ENCODE measurements at regions not wholly inside any gene's neighbourhood (a gene's known extent, or its start where the extent isn't known, plus 50 kb on each side); places are given as distances from the start of the nearest gene placed in this dataset.

DNA sequence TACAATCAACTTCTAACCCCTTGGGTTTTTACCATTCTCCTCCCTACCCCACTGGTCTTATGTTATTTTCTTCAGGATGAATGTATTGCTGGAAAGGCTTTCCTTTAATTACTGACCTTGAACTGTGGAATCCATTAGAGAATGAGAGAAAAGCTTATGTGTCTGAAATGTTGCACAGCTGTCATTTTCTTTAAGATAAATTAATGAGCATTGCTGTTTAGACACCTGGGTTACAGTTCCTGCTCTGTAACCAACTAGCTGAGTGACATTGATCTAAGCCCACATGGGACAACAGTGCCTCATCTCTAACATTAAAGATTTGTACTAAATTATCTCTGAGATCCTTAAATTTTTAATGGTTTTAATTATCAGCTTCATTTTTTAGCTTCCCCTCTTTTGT, 507.0 kb downstream of the TAF11L14 start:
- Histone ChIP-seq H3K27ac (replicated peaks) (no peak overlapping the region), H3K27me3 (ENCODE audit: insufficient read depth, poor library complexity, severe bottlenecking) (no peaks in the 10 kb centered on the region), H3K4me3 (replicated peaks; ENCODE audit: insufficient read depth, low read length) (no peak overlapping the region)
- DNase-seq (ENCODE audit: low read depth in 1 of 2, low spot score in 1 of 2), result no peak
- TF ChIP-seq, protein P1, sequence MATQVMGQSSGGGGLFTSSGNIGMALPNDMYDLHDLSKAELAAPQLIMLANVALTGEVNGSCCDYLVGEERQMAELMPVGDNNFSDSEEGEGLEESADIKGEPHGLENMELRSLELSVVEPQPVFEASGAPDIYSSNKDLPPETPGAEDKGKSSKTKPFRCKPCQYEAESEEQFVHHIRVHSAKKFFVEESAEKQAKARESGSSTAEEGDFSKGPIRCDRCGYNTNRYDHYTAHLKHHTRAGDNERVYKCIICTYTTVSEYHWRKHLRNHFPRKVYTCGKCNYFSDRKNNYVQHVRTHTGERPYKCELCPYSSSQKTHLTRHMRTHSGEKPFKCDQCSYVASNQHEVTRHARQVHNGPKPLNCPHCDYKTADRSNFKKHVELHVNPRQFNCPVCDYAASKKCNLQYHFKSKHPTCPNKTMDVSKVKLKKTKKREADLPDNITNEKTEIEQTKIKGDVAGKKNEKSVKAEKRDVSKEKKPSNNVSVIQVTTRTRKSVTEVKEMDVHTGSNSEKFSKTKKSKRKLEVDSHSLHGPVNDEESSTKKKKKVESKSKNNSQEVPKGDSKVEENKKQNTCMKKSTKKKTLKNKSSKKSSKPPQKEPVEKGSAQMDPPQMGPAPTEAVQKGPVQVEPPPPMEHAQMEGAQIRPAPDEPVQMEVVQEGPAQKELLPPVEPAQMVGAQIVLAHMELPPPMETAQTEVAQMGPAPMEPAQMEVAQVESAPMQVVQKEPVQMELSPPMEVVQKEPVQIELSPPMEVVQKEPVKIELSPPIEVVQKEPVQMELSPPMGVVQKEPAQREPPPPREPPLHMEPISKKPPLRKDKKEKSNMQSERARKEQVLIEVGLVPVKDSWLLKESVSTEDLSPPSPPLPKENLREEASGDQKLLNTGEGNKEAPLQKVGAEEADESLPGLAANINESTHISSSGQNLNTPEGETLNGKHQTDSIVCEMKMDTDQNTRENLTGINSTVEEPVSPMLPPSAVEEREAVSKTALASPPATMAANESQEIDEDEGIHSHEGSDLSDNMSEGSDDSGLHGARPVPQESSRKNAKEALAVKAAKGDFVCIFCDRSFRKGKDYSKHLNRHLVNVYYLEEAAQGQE (IDR thresholded peaks at IDR 0.05; ENCODE audit: insufficient replicate concordance, low read depth), result no peak
- TF ChIP-seq SPI1 (IDR thresholded peaks at IDR 0.05; ENCODE audit: borderline replicate concordance, low read depth) (no peak), POLR2AphosphoS5 (IDR thresholded peaks at IDR 0.05; ENCODE audit: low read depth) (no peak), GABPA (IDR thresholded peaks at IDR 0.05; ENCODE audit: low read depth) (no peak)
- TF ChIP-seq, protein P2, sequence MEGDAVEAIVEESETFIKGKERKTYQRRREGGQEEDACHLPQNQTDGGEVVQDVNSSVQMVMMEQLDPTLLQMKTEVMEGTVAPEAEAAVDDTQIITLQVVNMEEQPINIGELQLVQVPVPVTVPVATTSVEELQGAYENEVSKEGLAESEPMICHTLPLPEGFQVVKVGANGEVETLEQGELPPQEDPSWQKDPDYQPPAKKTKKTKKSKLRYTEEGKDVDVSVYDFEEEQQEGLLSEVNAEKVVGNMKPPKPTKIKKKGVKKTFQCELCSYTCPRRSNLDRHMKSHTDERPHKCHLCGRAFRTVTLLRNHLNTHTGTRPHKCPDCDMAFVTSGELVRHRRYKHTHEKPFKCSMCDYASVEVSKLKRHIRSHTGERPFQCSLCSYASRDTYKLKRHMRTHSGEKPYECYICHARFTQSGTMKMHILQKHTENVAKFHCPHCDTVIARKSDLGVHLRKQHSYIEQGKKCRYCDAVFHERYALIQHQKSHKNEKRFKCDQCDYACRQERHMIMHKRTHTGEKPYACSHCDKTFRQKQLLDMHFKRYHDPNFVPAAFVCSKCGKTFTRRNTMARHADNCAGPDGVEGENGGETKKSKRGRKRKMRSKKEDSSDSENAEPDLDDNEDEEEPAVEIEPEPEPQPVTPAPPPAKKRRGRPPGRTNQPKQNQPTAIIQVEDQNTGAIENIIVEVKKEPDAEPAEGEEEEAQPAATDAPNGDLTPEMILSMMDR (IDR thresholded peaks at IDR 0.05; ENCODE audit: insufficient read depth, low read length), result no peak

DNA sequence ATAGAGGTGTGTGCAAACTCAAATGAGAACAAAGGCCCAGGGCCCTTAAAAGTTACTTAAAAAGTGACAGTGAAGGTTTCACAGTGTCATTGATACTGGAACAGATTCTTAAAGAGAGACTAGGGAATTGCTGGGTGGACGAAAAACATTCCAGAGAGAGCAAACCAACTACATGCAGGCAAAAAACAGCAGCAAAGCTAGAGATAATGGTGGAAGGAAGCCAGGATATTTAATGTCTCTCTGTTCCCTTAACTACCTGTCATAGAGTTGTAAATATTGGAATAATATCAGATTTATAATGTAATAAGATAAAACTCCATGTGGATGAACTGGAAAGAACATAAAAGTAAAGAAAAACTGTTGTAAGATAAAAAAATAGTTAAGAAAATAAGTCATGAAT, 508.6 kb downstream of the TAF11L14 start:
- Histone ChIP-seq H3K27ac (replicated peaks) (no peak overlapping the region), H3K4me3 (replicated peaks; ENCODE audit: insufficient read depth, low read length) (no peak overlapping the region), H3K27me3 (ENCODE audit: insufficient read depth, poor library complexity, severe bottlenecking) (no peaks in the 10 kb centered on the region)
- DNase-seq (ENCODE audit: low read depth in 1 of 2, low spot score in 1 of 2), result no peak
- no peak for TF ChIP-seq SPI1 (IDR thresholded peaks at IDR 0.05; ENCODE audit: borderline replicate concordance, low read depth)
- TF ChIP-seq POLR2AphosphoS5 (IDR thresholded peaks at IDR 0.05; ENCODE audit: low read depth), result no peak
- TF ChIP-seq, protein P1 (IDR thresholded peaks at IDR 0.05; ENCODE audit: insufficient replicate concordance, low read depth), result no peak
- no peak for TF ChIP-seq GABPA (IDR thresholded peaks at IDR 0.05; ENCODE audit: low read depth)
- TF ChIP-seq, protein P2 (IDR thresholded peaks at IDR 0.05; ENCODE audit: insufficient read depth, low read length), result no peak

DNA sequence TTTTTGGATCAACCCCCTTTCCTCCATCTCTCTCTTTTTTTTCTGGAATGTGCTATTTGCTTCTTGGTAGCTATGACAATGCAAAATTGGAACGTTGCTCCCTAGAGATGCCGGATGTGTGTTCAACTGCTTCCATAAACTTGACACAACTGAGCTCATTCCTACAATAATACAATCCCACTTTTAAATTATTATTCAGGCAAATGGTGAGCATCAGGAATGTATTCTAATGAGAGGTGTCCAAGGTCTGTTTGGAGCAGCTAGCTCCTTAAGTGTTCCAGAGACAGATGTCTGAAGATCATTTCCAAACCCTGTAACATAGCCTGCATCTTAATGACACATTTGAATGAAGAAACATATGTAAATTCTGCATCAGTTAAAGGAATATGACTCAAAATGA, 518.4 kb downstream of the TAF11L14 start:
- no peak overlapping the region for H3K27ac ChIP-seq (replicated peaks)
- TF ChIP-seq, protein P1 (IDR thresholded peaks at IDR 0.05; ENCODE audit: insufficient replicate concordance, low read depth), result no peak
- TF ChIP-seq POLR2AphosphoS5 (IDR thresholded peaks at IDR 0.05; ENCODE audit: low read depth) (no peak), GABPA (IDR thresholded peaks at IDR 0.05; ENCODE audit: low read depth) (no peak), SPI1 (IDR thresholded peaks at IDR 0.05; ENCODE audit: borderline replicate concordance, low read depth) (no peak)
- TF ChIP-seq, protein P2 (IDR thresholded peaks at IDR 0.05; ENCODE audit: insufficient read depth, low read length), result no peak
- H3K4me3 ChIP-seq (replicated peaks; ENCODE audit: insufficient read depth, low read length), result no peak overlapping the region
- no peaks in the 10 kb centered on the region for H3K27me3 ChIP-seq (ENCODE audit: insufficient read depth, poor library complexity, severe bottlenecking)
- DNase-seq (ENCODE audit: low read depth in 1 of 2, low spot score in 1 of 2), result no peak

All from HL-60 (cell line).